NCI-H774 (cell line): ENCODE measurements at regions not wholly inside any gene's neighbourhood (a gene's known extent, or its start where the extent isn't known, plus 50 kb on each side); places are given as distances from the start of the nearest gene placed in this dataset.

Source experiments
- DNase-seq: peaks from one replicate; lab custom pipeline; 2025; lab: John Stamatoyannopoulos, UW

DNA sequence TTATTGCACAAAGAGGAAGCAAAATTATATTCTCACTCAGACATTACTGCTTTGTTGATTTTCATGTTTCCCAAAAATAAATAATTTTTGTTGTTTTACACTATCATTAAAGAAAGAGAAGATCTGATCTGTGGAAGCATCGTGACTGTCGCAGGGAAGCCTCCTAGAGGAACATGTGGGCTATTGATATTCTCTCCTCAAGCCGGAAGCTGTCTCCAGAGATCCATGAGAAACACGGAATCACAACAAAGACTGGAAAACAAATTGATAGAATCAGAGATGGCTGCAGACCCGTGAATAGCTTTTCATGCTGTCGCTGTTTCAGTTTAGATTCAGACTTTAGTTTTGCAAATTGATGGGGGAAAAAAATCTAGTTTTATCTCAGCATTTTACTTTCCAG, 235.2 kb upstream of the TMPO start:
- no peak for DNase-seq

DNA sequence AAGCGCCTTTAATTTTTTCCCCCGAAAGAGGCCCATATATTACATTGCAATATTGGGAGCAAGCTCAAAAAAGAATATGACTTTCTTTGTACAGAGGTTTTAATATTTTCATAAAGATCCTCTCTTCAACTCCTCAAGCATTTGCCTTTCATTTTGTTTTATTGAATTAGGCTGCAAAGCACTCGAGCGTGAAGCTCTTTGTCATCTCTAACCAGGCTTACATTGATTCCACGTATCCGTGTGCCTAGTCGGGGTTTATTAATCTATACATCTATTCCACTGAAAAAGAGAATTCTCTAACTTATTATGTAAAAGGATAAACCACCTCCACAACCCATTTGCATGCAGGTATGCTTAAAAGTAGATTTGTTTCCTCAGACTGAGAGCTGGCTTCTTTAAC, 234.8 kb upstream of the TMPO start:
- no peak for DNase-seq

DNA sequence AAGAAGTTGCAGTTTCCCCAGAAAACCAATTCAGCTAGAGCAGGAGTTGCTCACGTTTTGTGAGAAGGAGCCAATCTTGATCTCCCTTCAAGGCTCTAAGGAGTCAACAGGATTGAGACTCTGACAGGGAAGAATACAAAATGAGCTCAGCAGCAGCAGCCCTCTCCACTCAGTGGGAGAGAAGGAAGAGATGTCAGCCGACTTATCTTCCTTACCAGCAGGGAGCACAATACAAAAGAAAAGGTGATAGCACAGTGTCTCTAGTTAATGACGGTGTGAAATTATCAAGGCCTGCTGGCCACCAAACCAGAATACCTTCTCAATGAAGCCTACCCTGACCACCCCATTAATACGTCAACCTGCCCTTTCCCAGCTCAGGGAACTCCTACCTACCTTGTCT, 223.6 kb upstream of the TMPO start:
- DNase-seq, result no peak

DNA sequence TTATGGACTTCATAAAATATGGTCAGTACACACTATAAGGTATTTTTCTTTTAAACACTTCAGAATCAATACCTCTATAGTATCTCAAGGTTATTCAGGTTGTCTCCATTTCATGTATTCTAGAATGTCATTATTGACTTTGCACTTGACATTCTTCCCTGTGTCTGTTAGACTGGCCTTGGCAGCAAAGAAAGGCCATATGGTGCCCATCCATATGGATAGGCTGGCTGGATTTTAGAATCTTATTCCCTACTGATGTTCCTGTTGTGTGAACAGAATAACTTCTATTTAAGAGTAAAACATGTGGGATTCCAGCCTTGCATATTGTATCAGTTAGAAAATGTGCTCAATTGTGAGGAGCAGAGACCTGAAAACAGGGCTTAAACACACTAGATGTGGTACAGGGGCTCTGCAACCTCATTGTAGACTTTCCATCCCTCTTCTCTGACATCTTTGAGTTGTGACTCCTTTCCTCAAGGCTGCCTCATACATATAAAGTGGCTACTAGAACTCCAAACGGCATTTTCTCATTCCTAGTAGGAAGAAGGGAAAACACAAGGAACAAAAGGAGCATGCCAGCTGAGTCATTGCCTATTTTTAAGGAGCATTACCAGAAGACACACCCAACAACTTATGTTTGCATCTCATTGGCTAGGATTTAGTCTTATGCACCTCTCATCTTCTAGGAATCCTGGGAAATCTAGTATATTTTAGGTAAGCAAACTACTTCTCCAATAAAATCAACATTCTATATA, 221.2 kb upstream of the TMPO start:
- no peak for DNase-seq

DNA sequence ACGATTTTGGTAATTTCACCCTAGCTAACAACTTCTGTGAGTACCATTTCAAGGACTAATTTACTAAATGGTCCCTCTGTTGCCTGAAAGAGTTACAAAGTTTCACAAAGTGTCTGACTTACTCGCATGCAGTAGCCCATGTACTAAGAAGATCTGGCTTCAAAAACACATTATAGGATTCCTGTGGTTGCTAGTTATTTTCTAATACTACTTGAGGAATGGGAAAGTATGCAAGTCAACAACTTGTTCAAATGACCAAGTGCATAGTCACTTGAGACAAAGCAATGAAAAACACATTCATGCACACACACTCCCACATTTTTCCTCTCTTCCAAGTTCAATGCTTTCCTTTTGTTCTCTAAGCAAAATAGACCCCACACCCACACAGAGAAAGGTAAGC, 219.7 kb upstream of the TMPO start:
- no peak for DNase-seq

DNA sequence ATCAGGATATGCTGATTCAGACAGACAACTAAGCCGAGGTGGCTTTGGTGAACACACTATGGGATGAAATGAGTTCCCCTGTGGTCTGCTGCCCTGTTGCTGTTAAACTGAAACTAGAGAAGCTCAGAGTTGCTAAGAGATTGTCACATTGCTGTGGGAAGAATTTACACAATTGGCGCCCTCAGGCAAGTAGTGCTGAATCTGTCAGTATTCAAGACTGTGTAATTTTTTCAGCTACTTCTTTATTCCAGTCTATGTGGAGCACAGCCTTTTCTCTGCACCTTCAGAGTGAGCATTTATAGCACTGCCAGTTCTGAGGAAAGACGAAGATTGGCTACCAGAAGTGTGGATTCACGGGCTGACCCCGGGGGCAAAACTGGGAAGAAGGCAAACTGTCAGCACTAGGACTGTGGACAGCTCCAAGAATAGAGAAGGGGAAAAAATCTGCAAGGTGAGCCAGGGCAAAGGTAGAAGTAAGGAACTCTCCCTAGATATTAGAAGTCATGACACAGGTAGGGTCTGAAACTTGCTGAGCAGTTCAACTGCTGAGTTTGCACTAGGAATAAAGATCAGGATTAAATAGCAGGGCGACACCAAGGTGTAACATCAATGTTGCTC, 218.8 kb upstream of the TMPO start:
- no peak for DNase-seq

DNA sequence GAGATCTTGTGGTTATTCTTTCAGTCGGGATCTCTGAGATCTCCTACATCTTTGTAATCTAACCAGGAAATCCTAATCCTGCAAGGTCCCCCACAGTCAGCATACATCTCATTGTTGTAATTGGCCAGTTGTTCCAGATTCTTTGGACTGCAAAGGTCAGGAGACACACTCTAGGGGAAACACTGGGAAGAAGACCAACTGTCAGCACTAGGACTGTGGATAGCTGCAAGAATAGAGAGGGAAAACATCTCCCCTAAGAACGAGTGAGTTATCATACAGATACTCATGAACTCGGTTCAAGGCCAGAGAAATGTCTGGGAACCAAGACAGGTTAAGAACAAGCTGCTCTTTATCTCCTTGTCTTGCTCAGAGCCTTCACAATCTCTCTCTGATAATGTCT, 217.9 kb upstream of the TMPO start:
- DNase-seq, result no peak

DNA sequence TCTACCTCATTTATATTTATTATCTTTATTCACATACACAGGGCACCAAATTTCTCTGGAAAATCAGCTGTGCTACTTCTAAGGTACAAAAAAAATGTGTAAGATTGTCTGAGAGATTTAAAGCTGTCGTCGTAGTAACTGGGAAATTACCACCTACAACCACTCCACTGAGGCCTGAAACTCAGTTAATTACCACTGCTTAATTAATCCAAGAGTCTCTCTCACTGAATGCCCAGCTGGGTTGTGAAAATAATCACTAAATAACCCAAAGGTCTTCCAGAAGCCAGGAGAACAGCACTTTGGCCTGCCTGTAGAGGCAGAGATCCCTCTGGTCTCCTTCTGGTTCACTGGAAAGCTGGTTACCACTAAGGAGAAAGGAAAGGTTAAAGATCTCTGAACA, 207.2 kb upstream of the TMPO start:
- DNase-seq, result no peak

DNA sequence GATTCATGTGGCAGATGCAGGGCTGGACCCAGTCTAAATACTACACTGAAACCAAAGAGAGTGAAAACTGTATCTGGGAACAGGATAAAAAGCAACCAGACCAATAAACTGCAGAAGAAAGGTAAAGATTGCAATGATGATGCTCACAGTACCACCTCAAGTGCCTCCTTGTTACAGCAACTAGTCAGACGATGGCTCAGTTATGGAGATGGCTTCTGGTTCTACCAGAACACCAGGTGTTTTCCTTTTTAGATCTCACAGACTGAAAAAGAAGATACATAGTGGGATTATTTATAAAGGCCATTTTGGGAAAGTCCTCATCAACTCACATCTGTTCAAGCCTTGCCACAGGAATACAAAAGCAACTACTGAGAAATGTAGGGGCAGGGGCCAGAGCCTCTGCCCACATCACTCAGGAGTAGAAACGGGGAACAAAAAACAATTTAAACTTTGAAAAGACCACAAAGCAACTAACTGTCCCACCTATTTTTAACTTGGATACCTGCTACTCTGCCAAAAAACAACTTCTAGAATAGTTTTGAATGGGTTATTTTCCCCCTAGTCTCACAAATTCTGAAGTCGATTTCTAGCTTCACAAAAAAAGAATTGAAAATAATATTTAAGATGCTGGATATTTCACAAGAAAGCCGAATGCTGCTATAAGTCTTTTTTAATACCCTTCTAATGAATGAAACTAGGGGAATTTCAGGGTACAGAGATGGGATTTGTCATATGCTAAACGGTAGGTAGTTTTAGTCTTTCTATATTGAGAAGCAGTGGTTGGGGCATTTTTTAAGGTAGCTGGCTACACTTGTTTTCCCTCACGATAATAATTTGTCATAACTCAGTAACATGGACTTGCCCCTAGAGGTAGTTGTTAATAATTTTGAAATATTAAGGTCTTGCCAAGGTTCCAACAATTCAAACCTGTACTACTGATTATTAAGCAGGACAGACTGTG, 197.2 kb upstream of the TMPO start:
- no peak for DNase-seq

DNA sequence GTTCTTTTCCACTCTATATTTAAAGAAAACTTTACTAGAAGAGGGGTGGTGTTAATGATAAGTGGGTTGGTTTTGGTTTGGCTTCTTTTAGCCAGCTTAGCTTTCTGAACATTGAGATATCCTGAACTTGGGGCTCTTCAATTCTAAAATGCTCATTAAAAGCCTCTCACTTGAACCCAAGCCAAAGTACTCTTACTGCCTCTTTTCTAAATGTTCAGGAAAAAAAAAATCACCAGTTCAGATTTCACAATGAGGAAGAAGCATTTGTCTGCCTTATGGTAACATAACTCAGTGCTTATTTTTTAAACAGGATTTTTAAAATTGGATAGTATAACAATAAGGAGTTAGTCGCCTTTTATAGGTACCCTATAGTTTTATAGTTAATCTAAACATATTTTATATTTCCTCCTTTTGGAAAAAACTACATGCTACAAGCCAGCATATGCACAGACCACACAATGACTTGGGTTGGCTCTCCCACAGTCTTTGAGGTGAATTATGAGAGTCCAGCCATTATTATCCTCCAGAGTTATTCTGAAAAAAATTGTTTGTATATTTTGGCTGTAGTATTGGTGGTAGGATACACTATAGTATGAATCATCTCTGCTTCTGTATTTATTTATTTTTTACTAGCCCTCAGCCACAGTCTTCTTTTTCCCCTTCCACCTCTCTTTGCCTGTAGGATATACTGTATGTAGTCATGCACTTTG, 195.5 kb upstream of the TMPO start:
- no peak for DNase-seq

DNA sequence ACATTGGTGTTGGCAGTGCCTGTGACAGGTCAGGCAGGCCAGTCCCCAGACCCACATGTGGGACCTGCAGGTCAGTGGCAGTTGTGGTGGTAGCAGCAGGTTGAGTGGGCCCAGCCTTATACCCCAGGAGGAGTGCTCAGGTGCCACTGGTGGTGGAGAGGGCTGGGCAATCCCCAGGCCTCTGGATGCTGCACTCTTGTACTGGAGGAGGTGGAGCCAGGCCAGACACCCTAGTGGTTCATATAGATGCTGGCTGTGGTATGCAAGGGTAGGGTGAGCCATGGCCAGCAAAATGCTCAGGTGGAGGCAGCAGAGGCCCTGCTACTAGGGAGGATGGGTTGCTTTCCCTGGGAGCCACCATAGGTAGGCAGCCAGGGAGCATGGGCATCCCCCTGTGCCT, 190.4 kb upstream of the TMPO start:
- DNase-seq, result no peak

DNA sequence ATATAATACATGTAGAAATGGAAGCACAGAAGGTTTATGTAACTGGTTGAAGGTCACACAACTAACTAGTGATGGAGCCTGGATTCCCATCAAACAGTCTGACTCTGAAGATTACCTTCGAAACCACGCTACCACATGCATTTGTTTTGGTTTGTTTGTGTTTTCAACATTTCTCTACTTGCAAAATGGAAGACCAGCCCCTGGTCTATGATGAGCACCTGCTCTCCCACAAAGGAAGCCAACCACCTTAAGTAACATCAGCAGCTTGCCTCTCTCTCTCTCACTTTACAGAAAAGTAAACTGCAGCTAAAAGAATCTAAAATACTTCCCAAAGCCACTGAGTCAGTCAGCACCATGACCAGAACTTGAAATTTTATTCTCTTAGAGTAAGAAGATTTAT, 186.9 kb upstream of the TMPO start:
- DNase-seq, result no peak

DNA sequence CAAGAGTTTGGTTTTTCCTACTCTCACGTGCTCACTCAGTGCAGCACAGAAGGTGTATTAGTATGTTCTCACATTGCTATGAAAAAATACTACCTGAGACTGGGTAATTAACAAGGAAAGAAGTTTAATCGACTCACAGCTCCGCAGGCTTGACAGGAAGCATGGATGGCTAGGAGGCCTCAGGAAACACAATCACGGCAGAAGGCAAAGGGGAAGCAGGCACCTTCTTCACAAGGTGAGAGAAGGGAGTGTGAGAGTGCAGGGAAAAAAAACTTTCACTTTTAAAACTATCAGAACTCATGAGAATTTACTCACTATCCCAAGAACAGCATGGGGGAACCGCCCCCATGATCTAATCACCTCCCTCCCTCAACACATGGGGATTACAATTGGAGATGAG, 185.8 kb upstream of the TMPO start:
- DNase-seq, result no peak

DNA sequence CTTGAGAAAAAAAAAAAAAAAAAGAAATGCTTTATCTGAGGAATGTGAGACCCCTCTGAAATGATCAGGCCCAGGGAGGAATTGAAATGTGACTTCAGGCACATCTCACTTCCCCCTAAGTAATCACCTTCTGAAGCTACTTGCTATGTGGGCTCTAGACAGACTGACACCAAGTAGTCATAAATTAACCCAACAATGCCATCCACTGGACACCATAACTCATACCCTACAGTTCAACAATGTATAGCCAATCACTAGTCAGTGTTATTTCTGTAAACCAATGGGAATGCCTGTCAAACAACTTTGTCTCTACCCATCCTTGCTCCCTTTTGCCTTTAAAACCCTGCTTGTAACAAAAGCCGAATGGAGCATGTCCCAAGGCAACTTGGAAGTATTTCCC, 182.7 kb upstream of the TMPO start:
- no peak for DNase-seq

DNA sequence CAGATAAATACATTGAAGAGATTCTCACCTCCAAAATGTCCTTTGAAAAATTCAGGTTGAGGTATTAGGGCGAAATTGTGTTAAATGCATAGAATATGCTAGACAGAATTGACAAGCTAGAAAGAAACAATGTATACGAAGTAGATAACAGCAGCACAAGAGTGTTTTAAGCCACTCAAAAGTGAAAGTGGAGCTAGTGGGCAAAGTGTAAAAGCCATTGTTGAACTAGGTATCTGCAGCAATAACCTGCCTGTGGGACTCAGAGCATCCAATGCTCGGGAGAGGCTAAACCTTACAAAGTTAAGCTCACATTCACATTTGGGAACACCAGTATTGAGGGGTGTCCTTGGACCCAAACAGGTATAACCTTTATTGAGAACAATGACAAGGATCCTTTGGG, 180.6 kb upstream of the TMPO start:
- DNase-seq, result no peak

DNA sequence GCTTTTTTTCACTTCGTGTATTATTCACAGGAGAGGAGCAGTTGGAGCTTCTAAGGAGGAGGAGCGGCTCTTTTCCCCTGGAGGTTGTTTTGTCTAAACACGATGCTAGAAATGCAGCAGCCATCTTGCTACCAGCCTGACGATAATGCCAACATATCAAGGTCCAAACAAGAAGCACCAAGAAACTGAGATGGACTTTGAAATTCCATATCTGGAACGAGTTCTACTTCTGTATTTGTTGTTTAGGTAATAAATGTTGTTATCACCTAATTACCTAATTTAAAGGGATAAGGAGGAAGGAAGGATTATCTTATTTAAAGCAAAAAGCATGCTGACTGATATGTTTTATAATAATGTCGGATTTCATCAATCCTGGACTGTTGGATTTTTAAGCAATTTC, 174.4 kb upstream of the TMPO start:
- DNase-seq, result no peak

DNA sequence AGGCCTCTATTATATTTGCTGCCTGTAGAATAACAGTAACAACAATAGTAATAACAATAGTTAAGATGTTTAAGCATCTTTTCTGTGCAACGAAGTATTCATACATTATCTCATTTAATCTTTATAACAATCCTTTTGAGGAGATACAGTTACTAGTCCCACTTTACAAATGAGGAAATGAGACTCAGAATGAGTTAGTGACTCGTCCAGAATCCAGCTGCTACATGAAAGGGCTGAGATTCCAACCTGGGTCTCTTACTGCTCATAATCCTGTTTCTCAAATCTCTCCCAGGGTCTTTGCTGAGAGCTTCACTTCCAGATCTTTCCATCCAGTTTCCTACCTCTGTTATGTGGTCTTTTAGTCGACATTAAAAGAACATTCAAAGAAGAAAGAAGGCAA, 173.7 kb upstream of the TMPO start:
- DNase-seq, result no peak

DNA sequence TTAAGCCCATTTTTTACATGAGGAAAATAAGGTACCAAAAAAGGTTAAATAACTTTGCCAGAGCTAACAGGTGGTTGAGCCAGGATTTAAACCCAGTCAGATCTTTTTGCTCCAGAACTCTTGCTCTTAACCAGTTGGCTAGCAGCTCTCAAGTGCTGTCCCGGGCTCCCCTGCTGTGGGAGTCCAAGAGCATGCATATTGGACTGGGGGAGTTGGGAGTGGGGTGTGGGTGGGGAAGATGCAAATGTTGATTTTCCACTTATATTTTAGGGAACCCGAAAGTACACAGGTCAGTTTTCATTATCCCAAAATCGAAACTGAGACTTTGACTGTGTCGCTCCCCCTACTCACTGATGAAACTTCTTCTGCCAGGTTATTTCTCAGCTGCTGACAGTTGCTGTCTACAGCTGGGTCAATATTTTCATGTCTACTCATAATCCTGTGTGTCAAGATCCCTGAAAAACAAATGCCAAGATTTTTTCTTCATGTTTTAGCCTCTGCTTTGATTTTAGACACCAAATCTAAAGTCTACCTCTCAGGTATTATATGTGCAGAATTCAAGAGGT, 172.3 kb upstream of the TMPO start:
- no peak for DNase-seq

DNA sequence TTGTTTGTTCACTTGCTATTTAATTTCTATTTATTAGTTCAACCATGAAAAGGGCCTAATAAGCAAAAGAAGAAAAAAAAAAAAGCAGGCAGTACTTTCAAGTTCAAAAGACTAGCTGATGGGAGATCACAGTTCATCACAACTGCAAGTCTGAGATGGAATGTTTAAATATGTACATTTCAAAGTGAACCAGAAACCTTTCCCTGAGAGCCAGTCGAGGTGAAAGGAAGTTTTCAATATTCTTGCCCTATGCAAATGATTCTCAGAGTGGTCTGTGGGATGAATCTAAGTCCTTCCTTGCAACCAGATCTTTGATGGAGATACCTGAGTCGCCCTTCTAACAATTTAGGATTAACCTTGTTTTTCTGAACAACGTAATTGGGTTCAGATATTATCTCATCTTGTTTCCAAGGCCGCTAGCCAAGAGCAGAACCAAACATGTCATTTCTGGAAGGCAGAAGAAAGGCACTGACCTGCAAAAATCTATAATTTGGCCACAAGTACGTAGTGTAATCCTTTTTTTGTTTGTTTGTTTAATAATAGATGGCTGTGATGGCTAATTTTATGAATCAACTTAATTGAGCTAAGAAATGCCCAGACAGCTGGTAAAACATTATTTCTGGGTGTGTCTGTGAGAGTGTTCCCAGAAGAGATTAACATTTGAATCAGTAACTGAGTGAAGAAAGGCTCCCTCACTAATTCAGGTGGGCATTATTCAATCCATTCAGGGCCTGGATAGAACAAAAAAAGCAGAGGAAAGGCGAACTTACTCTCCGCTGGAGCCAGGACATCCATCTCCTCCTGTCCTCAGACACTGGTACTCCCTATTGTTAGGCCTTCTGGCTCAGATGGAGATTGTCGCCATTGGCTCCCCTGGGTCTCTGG, 171.1 kb upstream of the TMPO start:
- no peak for DNase-seq

DNA sequence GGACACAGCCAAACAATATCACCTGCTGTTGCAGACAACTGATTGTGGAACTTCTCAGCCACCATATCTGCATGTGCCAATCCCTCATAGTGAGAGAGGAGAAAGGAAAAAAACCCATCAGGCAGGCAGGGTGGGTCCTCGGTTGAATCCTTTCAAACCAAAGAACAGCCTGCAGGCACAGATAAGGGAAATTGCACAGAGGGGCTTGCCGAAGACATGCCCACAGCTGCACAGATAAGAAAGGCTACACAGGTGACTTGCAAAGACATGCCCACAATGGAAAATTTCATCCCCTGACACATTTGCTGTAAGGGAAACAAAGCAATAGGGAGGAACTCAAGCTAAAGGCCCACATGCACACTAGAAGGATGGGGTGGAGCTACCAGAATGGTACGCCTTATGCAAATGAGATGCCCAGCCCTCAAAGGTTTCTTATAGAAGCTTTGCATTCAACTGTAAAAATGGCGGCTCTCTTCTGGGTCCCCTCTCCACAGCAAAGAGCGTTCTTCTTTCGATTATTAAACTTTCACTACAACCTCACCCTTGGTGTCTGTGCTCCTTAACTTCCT, 170.0 kb upstream of the TMPO start:
- DNase-seq, result no peak

DNA sequence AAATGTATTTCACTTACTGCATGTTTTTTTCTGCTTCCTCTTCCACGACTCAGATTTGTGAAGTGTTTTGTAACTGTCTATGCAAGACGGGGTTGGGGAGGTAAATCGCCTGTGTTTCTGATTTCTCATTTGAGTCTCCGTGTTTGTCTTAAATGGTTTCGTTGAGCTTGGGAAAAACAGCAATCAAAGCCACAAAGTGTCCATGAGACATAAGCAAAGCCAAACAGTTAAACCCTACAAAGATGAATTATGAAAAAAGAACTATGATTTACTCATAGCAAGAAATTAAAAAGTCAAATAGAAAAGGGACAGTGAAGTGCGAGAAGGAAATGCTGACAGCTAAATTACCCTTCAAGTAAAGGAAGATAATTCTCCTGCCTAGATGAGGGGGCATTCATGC, 164.3 kb upstream of the TMPO start:
- DNase-seq, result no peak
